ENCODE measurements at regions not wholly inside any gene's neighbourhood (a gene's known extent, or its start where the extent isn't known, plus 50 kb on each side); places are given as distances from the start of the nearest gene placed in this dataset.

DNA sequence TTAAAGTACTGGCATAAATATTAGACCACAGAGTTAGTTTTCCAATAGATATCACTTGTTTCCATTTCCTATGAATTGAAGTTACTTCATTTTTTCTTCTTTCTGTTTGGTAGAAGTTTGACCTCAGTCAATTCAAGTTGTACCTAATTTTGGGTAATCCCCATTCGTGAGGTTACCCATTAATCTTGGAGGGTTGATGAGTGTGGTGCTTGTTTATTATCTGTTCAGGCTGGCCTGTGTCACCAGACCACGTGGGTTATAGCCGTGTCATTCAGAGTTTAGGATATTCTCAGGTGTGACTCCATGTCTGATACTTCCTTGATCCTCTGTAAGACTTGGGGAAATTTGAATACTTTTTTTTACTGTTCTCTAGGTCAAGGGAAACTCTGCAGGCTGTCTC, 133.9 kb upstream of the TPK1 start:
- DNase-seq, result no peak

DNA sequence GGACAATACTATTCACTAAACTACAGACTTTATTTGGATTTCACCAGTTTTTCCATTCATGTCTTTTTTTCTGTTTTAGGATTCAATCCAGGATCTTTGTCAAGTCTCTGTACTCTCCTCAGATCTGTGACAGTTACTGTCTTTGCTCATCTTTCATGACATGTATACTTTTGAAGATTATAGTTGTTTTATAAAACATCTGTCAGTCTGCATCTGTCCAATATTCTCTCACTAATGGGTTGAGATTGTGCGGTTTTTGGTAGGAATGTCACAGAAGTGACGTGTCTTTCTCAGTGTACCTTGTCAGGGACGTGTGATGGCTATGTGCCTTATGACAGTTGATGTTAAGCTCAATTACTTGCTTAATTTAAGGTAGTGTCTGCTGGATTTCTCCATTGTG, 124.9 kb upstream of the TPK1 start:
- no peak for DNase-seq

DNA sequence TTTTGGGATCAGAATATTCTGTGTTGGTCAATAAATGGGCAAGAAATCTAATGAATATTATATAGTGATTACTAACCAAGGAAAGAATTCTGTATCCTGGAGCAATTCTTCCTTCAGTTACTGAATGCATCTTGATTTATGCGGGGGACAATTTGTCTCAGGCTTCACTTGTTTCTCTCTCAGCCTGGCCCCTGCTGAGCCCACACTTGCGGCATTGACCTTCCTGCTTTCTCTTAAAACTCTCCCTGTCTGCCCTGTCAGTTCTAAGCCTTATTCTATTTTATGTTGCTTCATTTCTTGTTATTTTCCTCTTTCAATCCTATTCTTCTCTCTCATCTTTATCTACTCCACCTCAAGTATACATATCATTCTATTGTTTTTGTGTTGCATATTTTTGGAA, 122.1 kb upstream of the TPK1 start:
- no peak for DNase-seq

DNA sequence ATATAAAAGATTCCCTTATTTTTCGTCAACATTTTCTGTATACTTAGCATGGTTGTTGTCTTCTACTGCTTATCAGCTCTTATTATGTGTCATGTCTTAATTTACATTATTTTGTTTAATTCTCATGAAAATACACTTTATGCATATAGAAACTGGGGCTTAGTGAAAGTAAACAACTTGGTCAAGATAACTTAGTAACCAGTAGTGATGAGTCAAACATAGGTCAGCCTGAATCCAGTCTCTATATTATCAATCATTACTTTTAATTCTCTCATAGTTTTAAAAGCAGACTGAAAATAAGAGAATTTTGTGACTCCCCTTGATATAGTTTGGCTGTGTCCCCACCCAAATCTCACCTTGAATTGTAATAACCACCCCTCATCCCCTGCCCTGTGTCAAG, 119.6 kb upstream of the TPK1 start:
- DNase-seq, result no peak

DNA sequence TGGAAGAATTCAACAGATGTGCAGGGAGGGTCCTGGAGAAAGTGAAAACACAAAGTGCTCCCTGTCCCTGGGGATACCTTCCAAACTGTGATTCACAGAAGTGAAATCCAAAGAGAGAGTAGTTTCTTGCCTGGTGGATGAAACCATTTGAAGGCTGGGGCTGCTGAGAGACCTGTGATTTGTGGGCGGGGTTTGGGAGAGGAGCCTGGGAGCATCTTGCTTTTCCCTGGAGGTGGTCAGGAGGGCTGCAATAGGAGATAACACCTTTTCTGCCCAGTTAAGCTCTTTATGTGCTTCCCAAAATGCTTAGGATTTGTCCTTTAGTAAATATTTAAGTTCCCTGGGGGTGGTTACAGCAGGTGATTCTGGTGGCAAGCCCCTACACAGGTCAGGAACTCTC, 105.3 kb upstream of the TPK1 start:
- DNase-seq, result no peak

DNA sequence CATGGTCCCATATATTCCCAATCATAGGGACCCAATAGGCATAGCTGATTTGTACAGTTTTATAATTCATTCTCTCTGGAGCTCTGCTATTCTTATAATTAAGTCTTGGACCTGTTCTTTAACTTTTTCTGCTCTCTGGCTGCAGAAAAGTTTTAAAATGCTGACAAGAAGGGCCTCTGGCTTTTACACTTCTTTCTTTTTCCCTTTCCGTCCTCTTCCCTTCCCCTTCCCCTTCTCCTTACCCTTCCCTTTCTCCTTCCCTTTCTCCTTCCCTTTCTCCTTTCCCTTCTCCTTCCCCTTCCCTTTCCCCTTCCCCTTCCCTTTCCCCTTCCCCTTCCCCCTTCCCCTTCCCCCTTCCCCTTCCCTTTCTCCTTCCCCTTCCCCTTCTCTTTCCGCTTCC, 101.3 kb upstream of the TPK1 start:
- DNase-seq, result no peak

DNA sequence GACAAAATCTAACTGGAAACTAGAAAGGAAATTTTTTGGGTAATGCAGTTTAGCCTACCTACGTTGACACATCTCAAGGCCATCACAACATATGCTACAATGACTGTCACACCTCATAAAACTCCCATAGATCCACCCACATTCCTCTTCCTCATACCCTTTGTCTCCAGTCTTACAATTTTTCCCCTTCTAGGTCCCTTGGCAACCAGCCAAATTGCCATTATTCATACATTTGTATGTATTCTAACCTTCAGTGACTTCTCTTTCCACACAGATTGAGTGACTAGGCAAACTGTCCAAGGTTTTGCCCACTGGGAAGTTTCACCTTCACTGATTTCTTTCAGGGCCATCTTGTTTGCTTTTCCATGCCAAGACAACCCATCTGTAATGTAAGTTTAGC, 100.5 kb upstream of the TPK1 start:
- DNase-seq, result no peak

DNA sequence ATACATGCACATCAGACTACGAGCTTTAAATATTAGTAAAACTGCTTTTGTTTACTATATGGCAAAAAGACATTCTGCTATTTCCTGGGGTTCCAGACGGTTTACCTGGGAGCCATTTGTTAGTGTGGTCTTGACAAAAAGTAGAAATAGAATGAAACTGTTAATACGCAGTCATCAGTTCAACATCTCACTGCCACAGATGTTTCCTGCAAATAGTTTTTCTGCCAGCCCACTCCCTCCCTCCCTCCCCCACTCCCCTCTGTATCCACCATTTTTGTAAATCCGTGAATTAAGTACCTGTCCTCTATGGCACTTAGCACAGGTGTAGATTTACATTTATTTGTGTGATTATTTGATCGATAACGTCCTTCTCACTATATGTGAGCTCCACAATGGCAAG, 74.6 kb upstream of the TPK1 start:
- no peak for DNase-seq

DNA sequence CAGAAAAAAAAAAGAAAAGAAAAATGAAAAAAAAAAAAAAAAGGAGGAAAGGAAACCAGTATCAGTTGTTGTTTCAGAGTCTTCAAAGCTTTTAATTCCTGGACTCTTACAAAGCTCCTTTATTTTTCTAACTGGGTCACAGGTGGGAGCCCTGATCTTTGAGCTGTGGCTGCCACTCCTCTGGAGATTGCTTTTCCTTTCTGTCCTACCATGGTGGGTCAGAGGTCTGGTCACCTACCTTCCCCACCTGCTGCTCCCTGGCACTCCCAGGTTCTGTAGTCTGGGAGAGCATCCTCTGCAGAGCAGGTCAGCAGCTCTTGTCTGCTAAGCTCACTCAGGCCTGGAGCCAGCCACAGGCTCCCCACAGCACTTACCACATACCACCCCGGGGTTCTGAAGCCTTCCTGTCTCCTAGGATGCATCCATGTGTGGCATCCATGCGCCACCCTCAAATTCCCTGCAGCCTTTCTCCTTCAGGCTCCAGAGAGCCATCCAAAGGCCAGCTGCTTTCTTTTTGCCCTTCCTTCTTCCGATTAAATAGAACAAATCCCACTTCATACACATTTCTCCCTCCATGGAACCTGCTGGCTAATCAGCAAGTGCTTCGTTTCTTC, 73.2 kb upstream of the TPK1 start:
- no peak for DNase-seq

DNA sequence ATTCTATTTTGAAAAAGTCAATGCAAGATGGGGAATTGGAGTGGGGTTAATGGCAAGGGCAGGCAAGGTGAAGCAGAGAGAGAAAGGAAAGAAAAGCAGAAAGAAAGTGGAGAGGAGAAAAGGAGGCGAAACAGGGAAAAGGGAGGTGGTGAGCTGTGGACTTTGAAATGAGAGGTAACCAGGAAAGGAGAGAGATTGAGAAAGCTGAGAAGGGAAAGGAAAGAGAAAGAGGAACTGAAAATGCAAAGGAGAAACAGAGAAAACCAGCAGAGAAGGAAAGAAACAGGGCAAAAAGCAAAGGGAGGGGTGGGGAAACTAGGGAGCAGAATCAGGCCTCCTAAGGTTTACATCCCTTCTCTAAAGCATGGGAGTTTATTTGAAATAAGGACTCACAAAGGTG, 72.5 kb upstream of the TPK1 start:
- no peak for DNase-seq

DNA sequence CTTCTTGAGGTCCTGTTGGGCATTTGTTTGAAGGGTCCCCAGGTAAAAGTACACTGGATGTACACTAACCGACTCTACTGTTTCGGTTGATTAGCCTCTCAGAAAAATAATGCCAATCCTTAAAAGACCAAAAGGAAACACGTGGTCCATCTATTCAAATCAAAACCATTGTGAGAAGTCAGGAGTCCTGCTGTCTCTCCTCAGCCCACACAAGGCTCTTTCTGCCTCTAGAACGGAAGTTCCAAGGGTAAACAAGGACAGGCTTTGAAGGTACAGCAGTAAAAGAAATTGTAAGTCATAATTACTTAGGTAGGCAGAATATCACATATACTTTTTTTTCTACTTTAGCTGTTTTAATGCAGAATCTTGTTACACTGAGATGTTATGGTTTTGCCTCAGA, 71.7 kb upstream of the TPK1 start:
- no peak for DNase-seq

DNA sequence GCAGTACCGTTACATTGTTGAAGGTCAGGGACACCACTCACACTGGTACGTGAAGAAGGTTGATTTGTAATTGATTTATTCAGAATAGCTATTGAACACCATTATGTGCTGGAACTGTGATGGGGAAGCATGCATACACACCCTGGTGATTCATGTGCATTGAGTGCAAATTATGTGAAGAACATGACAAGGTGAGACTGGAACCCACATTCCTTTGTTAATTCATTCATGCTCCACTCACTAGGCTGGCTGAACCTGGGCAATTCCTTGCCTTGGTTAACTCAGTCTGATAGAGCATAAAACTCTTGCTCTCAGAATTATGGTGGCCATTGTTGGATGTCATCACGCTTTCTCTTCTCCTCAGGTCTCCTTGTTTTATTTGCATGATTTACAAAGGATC, 67.3 kb upstream of the TPK1 start:
- DNase-seq, result no peak

DNA sequence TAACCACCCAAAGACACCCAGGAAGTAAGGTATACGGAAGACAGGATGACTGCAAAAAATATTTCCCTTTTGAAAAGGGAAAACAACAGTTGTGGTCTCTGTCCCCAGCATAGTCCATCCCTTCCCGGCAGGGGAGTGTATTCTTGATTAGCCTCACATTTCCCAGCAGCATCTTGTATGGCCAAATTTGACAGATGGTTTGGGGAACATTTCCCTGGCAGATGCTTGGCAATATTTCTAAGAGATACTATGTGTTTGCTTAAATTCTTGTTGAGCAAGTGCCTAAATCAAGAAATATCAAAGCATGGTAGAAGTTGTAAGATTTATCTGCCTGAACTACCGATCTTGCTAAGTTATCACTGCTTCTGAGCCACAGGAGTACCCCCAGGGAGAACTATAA, 56.9 kb upstream of the TPK1 start:
- no peak for DNase-seq

Data from right lung (tissue), 2 donors.